HG03196 (cell line): ENCODE measurements at regions not wholly inside any gene's neighbourhood (a gene's known extent, or its start where the extent isn't known, plus 50 kb on each side); places are given as distances from the start of the nearest gene placed in this dataset.
"Not testable (repeated sequence)": the region's sequence is repeated elsewhere in the genome, so short reads cannot be mapped to it uniquely, and the experiment has no call there.

Source experiments
- ATAC-seq: cut with Tn5 transposase; IDR thresholded peaks from one replicate; pipeline ENCODE4 v1.9.1; 2021; ENCODE audit not compliant: unreplicated experiment

- ATAC-seq, result no peak
These were observed 229.5 kb upstream of the GRM7 start for GRCh38 chr3:6631376-6631775.

DNA sequence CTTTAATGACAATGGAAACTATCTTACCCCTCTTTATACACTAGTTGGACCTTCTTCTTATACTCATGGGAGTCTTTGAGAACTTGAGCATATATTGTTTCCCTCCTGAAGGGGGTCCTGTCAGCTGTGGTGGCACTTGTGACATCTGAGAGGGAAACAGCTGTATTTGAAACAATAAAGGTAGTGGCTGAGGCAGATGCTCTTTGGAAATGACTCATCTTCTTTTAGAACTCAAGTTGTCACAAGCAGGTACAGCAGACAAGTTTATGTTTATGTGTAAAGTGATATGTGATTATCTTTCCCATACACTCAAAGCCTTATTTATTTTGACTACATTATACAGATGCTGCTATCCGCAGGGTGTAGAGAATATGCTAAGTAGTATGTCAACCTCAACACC, 220.0 kb upstream of the GRM7 start:
- no peak for ATAC-seq

DNA sequence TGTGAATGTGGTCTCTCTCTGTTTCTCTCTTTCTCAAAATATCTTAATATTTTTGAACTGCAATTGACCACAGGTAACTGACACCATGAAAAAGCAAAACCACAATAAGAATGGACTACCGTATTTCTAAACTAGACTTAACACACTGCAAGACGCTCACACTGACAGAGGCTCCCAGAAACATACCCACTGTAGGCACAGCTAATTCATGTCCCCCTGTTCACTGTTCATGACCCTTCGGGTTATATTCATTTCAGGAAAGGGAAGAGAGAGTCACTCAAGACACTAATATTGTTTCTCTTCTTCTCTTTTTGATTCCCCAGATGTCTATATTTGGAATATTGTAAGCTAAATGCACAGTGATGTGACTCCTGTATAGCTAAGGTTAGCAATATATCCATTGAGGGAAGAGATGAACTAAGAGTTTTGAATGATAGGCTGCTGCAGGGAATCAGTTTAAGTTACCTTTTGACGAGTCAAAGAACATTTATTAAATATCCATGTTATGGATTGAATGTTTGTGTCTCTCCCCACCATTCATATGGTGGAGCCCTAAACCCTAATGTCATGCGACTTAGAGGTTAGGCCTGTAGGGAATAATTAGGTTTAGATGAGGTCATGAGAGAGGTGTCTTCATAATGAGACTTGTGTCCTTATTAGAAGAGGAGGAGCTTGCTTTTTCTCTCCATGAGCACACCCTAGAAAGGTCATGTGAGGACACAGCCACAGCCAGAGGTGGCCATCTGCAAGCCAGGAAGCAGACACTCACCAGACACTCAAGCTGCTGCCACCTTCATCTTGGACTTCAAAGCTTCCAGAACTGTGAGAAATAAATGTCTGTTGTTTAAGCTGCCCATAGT, 216.6 kb upstream of the GRM7 start:
- no peak for ATAC-seq

- no peak for ATAC-seq
These were observed 206.2 kb upstream of the GRM7 start for GRCh38 chr3:6654670-6655069.

DNA sequence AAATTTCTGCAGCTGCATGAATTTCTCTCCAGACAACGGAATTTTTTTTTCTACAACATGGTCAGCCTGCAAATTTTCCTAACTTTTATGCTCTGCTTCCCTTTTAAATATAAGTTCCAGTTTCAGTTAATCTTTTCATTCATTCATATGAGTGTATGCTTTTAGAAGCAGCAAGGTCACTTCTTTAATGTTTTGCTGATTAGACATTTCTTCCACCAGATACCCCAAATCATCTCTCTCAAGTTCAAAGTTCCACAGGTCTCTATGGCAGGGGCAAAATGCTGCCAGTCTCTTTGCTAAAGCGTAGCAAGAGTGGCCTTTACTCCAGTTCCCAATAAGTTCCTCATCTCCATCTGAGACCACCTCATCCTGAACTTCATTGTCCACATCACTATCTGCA, 205.6 kb upstream of the GRM7 start:
- ATAC-seq, result no peak

DNA sequence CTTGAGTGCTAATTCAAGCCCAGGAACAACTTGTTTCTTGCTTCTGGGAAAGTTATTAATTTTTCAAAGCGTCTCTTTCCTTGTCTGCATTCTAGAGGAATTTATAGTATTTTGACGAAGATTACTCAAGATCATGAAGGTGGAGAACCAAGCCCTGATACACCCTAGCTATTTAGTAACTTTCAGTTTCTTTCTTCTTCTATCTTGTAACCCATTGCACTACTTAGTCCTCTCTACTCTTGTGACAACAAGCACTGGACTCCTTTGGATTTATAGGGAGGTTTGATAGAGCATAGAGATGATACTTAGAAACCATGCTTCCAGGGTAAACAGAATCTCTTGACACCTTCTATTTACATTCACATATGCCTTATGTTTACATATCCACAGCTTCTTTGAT, 203.3 kb upstream of the GRM7 start:
- ATAC-seq, result no peak

DNA sequence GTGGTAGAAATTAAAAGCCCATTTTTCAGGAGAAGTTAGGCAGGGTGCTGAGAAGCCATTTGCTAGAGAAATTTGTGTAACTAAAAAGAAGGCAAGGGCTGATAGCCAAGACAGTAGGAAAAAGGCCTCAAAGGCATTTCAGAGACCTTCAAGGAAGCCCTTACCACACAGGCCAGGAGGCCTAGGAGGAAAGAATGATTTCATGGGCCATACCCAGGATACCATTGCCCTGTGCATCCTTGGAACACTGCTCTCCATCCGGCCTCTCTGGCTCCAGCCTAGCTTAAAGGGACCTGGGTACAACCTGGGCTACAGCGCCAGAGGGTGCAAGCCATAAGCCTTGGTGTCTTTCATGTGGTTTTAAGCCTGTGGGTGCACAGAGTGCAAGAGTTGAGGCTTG, 193.6 kb upstream of the GRM7 start:
- ATAC-seq, result no peak

DNA sequence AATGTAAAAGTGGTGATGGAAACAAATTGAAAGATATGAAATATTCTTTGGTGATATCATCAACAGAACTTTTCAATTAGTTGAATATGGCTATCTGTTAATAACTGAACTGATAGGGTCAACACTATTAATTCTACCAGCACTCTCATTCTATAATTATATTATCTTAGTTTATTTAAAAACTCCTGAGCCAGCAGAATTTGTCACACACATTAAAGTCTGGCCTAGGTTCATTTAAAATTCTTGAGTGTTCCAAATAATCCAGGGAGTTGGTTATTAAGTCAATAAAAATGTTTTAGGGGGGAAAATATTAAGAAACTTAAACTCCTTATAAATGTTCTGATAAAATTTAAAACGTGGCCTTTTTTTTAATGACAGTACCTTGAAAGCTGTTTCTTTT, 189.6 kb upstream of the GRM7 start:
- ATAC-seq, result no peak

DNA sequence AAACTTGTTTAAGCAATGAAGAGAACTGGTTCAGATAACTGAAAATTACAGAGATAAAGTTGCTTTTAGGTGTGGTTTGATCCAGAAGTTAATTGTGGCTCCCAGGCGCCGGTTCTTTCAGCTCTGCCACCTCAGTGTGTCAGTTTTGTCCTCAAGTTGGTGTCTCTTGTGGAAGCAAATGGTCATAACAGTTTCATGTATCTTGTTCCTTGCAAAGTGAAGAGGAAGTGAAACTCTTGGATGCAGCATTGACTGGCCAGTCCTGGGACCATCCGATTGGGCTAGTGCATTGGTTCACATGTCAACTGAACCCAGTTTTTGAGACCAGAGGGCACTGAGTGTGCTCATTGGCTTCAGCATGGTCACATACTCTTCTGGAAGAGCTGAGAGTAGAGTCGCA, 181.4 kb upstream of the GRM7 start:
- no peak for ATAC-seq

DNA sequence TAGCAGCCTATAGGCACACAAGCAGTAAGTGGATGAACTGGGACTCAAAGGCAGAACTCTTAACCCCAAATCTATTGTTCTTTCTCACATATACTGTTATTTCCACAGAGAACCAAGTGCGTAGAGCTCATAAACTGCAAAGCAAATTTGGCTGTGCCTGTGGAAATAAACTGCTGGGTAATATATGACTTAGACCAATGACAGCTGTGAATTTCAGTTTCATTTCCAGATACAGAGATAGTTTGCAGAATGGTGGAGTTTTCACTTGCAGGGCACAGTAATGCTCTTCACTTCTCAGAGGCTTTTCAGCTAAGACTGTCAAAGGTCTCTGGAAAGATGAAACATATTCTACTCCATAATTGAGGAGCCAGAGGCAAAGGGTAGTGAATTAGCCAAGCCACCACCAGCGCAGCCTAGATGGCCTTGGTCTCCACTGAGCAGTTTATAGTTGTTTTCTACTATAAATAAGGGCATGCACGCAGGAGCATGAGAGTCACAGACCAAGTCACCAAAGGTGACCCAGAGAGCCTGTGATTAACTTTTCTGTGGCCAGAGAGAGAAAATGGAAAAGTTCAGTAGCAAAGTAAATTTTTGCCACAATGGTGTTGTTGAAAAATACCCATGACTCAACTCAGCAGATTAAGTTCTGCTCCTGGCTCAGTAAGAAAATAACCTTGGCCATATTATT, 180.7 kb upstream of the GRM7 start:
- no peak for ATAC-seq

DNA sequence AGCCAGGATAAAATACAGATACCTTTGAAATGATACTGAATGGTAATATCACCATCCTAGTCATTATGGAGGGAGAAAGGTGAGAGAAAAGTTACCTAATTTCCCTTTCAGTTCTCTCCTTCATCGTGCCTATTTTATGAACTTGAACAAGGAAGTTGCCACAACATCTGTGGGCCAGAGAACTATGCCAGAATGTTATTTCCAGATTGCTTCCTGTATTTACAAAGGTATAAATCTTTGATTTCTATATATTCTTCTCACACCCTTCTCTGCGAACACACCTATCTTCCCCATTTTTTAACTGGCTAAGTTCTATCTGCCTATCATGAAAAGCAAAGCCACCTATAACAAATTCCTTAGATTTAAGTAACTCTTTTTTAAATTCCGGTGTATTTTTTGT, 163.6 kb upstream of the GRM7 start:
- no peak for ATAC-seq

DNA sequence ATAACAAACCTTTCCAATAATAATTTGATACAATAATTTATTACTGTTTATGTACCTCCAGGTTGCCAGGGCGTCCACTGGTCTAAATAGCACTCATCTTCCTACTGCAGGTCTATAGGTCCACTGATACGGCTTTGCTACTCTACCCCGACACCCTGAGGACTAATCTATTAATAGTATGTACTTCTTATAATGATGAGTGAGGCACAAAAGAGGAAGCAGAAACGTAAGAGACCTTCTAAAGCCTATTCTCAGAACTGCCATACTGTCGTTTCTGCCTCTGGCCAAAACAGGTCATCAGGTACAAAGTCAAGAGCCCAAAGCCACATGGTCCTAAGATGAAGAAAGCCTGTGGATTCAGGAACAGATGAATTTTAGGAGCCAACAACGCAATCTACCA, 163.2 kb upstream of the GRM7 start:
- no peak for ATAC-seq

GRCh38 chr3:6704817-6705216, 156.1 kb upstream of the GRM7 start:
- ATAC-seq, result not testable (repeated sequence)

GRCh38 chr3:6706777-6707176, 154.1 kb upstream of the GRM7 start:
- no peak for ATAC-seq

DNA sequence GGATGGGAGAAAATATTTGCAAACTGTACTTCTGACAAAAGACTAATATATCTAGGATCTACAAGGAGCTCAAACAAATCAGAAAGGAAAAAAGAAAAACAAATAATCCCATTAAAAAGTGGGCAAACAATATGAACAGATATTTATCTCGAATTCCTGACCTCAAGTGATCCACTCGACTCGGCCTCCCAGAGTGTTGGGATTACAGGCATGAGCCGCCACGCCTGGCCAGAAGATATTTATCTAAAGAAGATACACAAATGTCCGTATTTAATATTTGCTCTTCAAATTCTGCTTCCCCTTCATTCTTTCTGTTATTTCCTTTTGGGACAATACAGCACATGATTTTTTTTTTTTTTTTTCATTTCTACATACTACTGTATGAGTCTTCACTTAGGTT, 151.7 kb upstream of the GRM7 start:
- ATAC-seq, result no peak

DNA sequence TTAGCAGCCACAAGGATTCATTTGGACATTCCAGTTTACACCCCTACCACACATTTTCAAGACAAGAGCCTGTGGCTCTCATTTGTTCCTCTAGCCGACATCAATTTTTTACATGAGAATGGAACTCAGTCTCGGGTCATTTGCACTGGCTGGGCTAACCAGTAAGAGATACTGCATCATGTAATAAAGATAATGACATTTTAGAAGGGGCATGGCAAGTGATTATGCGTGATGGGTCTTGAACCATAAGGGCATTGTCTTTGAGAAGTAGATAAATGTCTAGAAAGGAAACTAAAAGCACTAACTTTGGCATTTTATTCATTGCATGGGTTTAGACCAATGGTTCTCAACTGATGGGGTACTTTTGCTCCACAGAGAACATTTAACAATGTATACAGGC, 146.0 kb upstream of the GRM7 start:
- ATAC-seq, result no peak

DNA sequence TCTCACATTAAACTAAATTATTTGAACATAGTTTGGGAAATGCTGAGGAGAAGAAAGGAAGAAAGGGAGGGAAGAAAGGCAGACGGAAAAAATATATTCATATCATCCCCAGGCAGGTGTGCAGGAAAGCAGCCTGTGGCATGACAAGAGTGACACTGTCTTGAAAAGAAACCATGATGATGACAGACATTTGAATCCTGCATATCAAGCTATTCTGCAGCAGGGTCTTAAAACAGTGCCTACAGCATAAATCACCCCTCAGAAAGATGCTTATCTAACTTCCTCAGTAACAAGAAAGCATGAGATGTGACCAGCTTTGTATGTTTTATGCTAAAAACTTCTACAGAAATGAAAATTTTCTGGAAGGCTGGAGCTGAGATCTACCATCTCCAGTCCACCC, 144.5 kb upstream of the GRM7 start:
- ATAC-seq, result no peak

DNA sequence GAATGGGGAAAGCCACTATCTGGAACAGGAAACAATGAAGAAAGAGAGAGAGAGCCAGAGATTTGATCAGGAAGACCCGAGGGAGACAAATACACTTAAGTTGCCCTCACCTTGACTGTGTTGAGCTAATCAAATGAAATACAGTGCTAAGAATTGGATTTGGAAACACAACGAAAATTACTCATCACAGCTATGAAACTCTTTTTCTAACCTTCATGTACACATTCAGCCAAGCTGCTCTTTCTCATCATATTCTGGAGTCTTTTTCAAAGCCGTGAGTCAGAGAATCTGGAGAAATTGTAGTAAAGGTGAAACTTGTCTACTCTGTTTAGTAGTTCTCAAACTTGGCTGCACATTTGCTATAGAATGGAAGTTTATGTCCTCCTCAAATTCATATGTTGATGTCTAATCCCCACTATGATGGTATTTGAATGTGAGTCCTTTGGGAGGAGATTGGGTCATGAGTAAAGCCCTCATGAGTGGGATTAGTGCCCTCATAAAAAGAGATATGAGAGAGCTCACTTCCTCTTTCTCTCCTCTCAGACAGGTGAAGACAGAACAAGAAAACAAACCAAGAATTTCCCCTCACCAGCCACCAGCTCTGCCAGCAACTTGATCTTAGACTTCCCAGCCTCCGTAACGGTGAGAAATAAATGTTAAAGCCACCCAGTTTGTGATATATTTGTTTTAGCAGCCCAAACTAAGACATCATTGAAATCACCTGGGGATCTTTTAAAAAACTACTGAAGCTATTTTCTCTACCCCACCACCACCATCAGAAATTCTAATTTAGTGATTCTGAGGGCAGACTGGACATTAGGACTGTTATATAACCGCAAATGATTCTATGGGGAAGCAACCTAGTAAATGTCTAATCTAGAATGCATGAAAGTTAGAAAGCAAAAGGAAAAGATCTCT, 143.6 kb upstream of the GRM7 start:
- ATAC-seq, result peak; percentile 96

DNA sequence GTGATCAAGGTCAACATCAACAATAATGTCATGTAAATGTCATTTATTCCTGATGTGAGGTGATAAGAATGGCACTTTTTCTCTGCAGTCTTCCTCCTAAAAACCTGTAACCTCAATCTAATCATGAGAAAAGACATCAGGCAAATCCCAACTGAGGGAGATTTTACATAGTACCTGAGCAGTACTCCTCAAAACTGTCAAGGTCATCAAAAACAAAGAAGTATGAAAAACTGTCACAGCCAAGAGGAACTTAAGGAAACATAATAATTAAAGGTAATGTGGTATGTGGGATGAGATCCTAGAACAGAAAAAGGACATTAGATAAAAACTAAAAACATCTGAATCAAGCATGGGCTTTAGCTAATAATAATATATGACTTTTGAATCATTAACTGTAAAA, 140.9 kb upstream of the GRM7 start:
- ATAC-seq, result no peak

GRCh38 chr3:6721491-6721890, 139.4 kb upstream of the GRM7 start:
- ATAC-seq, result no peak

- ATAC-seq, result no peak
These were observed 137.7 kb upstream of the GRM7 start for GRCh38 chr3:6723205-6723604.

- ATAC-seq, result no peak
These were observed 134.1 kb upstream of the GRM7 start for GRCh38 chr3:6726811-6727210.
